Right lobe of liver (tissue), 4 donors: ENCODE measurements at regions not wholly inside any gene's neighbourhood (a gene's known extent, or its start where the extent isn't known, plus 50 kb on each side); places are given as distances from the start of the nearest gene placed in this dataset.
"Not testable (repeated sequence)": the region's sequence is repeated elsewhere in the genome, so short reads cannot be mapped to it uniquely, and the experiment has no call there.

Source experiments
- POLR2A ChIP-seq: fragments of 450-650 bp; IDR thresholded peaks from one replicate; pipeline ENCODE4 v1.6.1; 2017; ENCODE audit warnings: antibody characterized with exemption, mild to moderate bottlenecking
- TF ChIP-seq, protein P1 (sequence below), 4 donors: fragments of 200-600 bp in 3 of 4; fragments of 450-650 bp in 1 of 4; IDR thresholded peaks; one replicate each; pipeline versions ENCODE4 v1.5.1 to v1.8.0; 2016 to 2022; ENCODE audit warnings: antibody characterized with exemption in 4 of 4, mild to moderate bottlenecking in 2 of 4
- donor health status: DM: no; HTN: no; CAD: no.
- donor health status: DM: no; HTN: no; CAD: no.
- donor health status: DM: no; HTN: yes; CAD: no.

GRCh38 chr20:29875321-29876083 lies 1382.0 kb upstream of the DEFB115 start:
- not testable (repeated sequence) for TF ChIP-seq POLR2A
- TF ChIP-seq, protein P1, sequence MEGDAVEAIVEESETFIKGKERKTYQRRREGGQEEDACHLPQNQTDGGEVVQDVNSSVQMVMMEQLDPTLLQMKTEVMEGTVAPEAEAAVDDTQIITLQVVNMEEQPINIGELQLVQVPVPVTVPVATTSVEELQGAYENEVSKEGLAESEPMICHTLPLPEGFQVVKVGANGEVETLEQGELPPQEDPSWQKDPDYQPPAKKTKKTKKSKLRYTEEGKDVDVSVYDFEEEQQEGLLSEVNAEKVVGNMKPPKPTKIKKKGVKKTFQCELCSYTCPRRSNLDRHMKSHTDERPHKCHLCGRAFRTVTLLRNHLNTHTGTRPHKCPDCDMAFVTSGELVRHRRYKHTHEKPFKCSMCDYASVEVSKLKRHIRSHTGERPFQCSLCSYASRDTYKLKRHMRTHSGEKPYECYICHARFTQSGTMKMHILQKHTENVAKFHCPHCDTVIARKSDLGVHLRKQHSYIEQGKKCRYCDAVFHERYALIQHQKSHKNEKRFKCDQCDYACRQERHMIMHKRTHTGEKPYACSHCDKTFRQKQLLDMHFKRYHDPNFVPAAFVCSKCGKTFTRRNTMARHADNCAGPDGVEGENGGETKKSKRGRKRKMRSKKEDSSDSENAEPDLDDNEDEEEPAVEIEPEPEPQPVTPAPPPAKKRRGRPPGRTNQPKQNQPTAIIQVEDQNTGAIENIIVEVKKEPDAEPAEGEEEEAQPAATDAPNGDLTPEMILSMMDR (IDR thresholded peaks at IDR 0.05): not testable (repeated sequence)
